Keratinocyte (primary cell): ENCODE measurements at regions not wholly inside any gene's neighbourhood (a gene's known extent, or its start where the extent isn't known, plus 50 kb on each side); places are given as distances from the start of the nearest gene placed in this dataset.

ENCODE experiments used
- DNase-seq: peaks from one replicate; pipeline ENCODE4 v3.0.0-alpha.2; 2011; ENCODE audit warnings: low read depth, missing footprints, low spot score
- FAIRE-seq: peaks from 2 replicates; lab custom pipeline; 2011; peaks lifted over from hg19 to GRCh38; lab: Jason Lieb, UNC
- H2AFZ ChIP-seq: 2 replicates; pipeline ENCODE4 v1.6.0; 2012; ENCODE audit warnings: low read length, control low read depth, inconsistent platforms; ENCODE audit not compliant: control insufficient read depth
- H3K27ac ChIP-seq: 2 replicates; pipeline ENCODE4 v1.5.1; 2011; ENCODE audit warnings: low read length; ENCODE audit not compliant: control insufficient read depth, insufficient read depth
- H3K27me3 ChIP-seq: 3 replicates; pipeline ENCODE4 v1.6.0; 2011; ENCODE audit warnings: low read length; ENCODE audit not compliant: control insufficient read depth, insufficient read depth; ENCODE audit errors: extremely low read depth
- H3K36me3 ChIP-seq, 2 experiments: 2 replicates in 1 of 2; 3 replicates in 1 of 2; pipeline ENCODE4 v1.5.1; 2011; ENCODE audit warnings: low read length in 2 of 2, mild to moderate bottlenecking in 1 of 2; ENCODE audit not compliant: control insufficient read depth in 2 of 2, insufficient read depth in 2 of 2; ENCODE audit errors: extremely low read depth in 1 of 2
- H3K4me1 ChIP-seq: 3 replicates; pipeline ENCODE4 v1.5.1; 2011; ENCODE audit warnings: low read length; ENCODE audit not compliant: control insufficient read depth, insufficient read depth; ENCODE audit errors: extremely low read depth
- H3K4me2 ChIP-seq: 3 replicates; pipeline ENCODE4 v1.6.0; 2011; ENCODE audit warnings: low read depth, low read length; ENCODE audit not compliant: control insufficient read depth, insufficient read depth; ENCODE audit errors: extremely low read depth
- H3K4me3 ChIP-seq, 3 experiments: fragments of 200-600 bp in 1 of 3; sonication (generic) in 1 of 3; 2 replicates in 2 of 3; 3 replicates in 1 of 3; pipeline ENCODE4 v1.5.1; 2011 to 2016; ENCODE audit warnings: low read length in 3 of 3, mild to moderate bottlenecking in 3 of 3, control low read depth in 2 of 3, inconsistent platforms in 1 of 3, low read depth in 1 of 3, mixed read lengths in 1 of 3, mixed run types in 1 of 3, moderate library complexity in 1 of 3; ENCODE audit not compliant: control insufficient read depth in 2 of 3, insufficient read depth in 2 of 3; ENCODE audit errors: extremely low read depth in 1 of 3
- H3K79me2 ChIP-seq: 2 replicates; pipeline ENCODE4 v1.6.0; 2012; ENCODE audit warnings: low read length; ENCODE audit not compliant: control insufficient read depth, insufficient read depth
- H3K9ac ChIP-seq: 3 replicates; pipeline ENCODE4 v1.6.0; 2011; ENCODE audit warnings: low read length; ENCODE audit not compliant: control insufficient read depth, insufficient read depth; ENCODE audit errors: extremely low read depth
- H3K9me1 ChIP-seq: 3 replicates; pipeline ENCODE4 v1.6.0; 2011; ENCODE audit warnings: low read length; ENCODE audit not compliant: control insufficient read depth, insufficient read depth; ENCODE audit errors: extremely low read depth
- H3K9me3 ChIP-seq: 2 replicates; pipeline ENCODE4 v1.5.1; 2012; ENCODE audit warnings: low read depth, low read length; ENCODE audit not compliant: control insufficient read depth
- H4K20me1 ChIP-seq: 3 replicates; pipeline ENCODE4 v1.6.0; 2011; ENCODE audit warnings: low read length; ENCODE audit not compliant: control insufficient read depth, insufficient read depth; ENCODE audit errors: extremely low read depth
- CTCF ChIP-seq, 3 experiments: IDR thresholded peaks in 1 of 3; conservative IDR thresholded peaks in 1 of 3; optimal IDR thresholded peaks in 1 of 3; 2 replicates in 2 of 3; 3 replicates in 1 of 3; pipeline versions ENCODE3 to v1.5.1; 2011; ENCODE audit warnings: low read length in 3 of 3, mild to moderate bottlenecking in 3 of 3, moderate library complexity in 2 of 3, control low read depth in 1 of 3, inconsistent platforms in 1 of 3; ENCODE audit not compliant: insufficient read depth in 2 of 3; ENCODE audit errors: extremely low read depth in 1 of 3
- EZH2 ChIP-seq: IDR thresholded peaks from one replicate; pipeline ENCODE4 v1.6.1; 2012; ENCODE audit warnings: inconsistent platforms, mild to moderate bottlenecking, low read length, moderate library complexity
- dilution Hi-C: fragments of 300-500 bp; cut with MboI; formaldehyde crosslinking; loops from one replicate; pipeline ENCODE4 v1.7.0; 2020; ENCODE audit warnings: low sequenced_read_pairs; ENCODE audit not compliant: extremely low pct_ligation_motif_present

DNA sequence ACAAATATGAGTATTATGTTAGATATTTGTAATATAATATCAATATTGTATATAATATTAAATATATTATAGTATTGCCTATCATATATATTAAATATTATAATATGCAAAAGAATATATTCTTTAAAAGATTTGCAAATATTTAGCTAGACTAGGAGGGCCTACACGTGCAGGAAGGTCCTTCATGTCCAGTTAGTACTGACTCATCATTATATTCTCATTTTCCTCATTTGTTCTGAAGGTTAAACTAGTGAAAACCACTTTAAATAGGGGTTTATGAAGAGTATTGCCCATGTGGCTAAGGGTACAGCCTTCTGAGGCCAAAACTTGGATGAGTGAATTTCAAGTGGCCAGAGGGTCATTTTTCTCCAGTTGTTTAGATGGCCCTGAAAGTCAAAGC lies 293.0 kb upstream of the VRK2 start:
- Histone ChIP-seq H3K79me2 (no peaks in the 10 kb centered on the region), H3K27me3 (no peaks in the 10 kb centered on the region), H3K4me3 (no peak overlapping the region), H4K20me1 (no peaks in the 10 kb centered on the region), H3K9ac (no peak overlapping the region), H3K36me3 (no peaks in the 10 kb centered on the region), H3K9me3 (no peaks in the 10 kb centered on the region), H3K9me1 (no peaks in the 10 kb centered on the region), H3K4me1 (no peaks in the 10 kb centered on the region), H2AFZ (no peak overlapping the region), H3K4me2 (no peak overlapping the region), H3K27ac (no peak overlapping the region)
- dilution Hi-C loops, result no loop called here
- no peak for DNase-seq
- FAIRE-seq, result no peak
- TF ChIP-seq CTCF (optimal IDR thresholded peaks at IDR 0.05 in 1 of 3, IDR thresholded peaks at IDR 0.05 in 1 of 3, conservative IDR thresholded peaks at IDR 0.05 in 1 of 3; ENCODE audit: extremely low read depth in 1 of 3, insufficient read depth in 2 of 3, low read length in 3 of 3), result no peak

- H2AFZ ChIP-seq, result no peak overlapping the region
- H3K27me3 ChIP-seq, result no peaks in the 10 kb centered on the region
- no peaks in the 10 kb centered on the region for H4K20me1 ChIP-seq
- no peak overlapping the region for H3K4me3 ChIP-seq
- no peak for TF ChIP-seq CTCF (optimal IDR thresholded peaks at IDR 0.05 in 1 of 3, IDR thresholded peaks at IDR 0.05 in 1 of 3, conservative IDR thresholded peaks at IDR 0.05 in 1 of 3; ENCODE audit: extremely low read depth in 1 of 3, insufficient read depth in 2 of 3, low read length in 3 of 3)
- TF ChIP-seq EZH2, result no peak
- no peaks in the 10 kb centered on the region for H3K9me1 ChIP-seq
- H3K4me2 ChIP-seq, result no peak overlapping the region
- no peaks in the 10 kb centered on the region for H3K9me3 ChIP-seq
- DNase-seq (no peak), FAIRE-seq (no peak)
- H3K9ac ChIP-seq, result no peak overlapping the region
- H3K36me3 ChIP-seq, result no peaks in the 10 kb centered on the region
- H3K79me2 ChIP-seq, result no peaks in the 10 kb centered on the region
- dilution Hi-C loops, result no loop called here
- H3K4me1 ChIP-seq, result peaks cover 7% of the 10 kb centered on the region
- no peak overlapping the region for H3K27ac ChIP-seq
Observed at GRCh38 chr2:57758686-57759085, 287.9 kb upstream of the VRK2 start.
